Left lung (tissue), 4 donors: ENCODE measurements at regions not wholly inside any gene's neighbourhood (a gene's known extent, or its start where the extent isn't known, plus 50 kb on each side); places are given as distances from the start of the nearest gene placed in this dataset.

Experiments used
- ATAC-seq: fragments of 200-7000 bp; cut with Tn5 transposase; one replicate; pipeline ENCODE4 v1.9.1; 2020; ENCODE audit warnings: moderate library complexity
- DNase-seq, 4 donors: peaks; one replicate each; pipeline ENCODE4 v3.0.0-alpha.2; 2013 to 2020
- H3K27ac ChIP-seq, 2 donors: fragments of 200-600 bp; sonication (generic) in 1 of 2; one replicate each; pipeline versions ENCODE4 v1.5.0 to v1.8.0; 2020 to 2021
- H3K27me3 ChIP-seq, 2 donors: fragments of 200-600 bp; sonication (generic) in 1 of 2; one replicate each; pipeline versions ENCODE4 v1.5.0 to v1.8.0; 2020 to 2021
- H3K36me3 ChIP-seq, 2 donors: fragments of 200-600 bp; sonication (generic) in 1 of 2; one replicate each; pipeline versions ENCODE4 v1.5.0 to v1.8.0; 2020 to 2021
- H3K4me1 ChIP-seq, 2 donors: fragments of 200-600 bp; one replicate each; pipeline ENCODE4 v1.8.0; 2021
- H3K4me3 ChIP-seq, 2 donors: fragments of 200-600 bp; sonication (generic) in 1 of 2; one replicate each; pipeline versions ENCODE4 v1.5.0 to v1.8.0; 2020 to 2021; ENCODE audit warnings: mild to moderate bottlenecking in 1 of 2
- H3K9me3 ChIP-seq, 2 donors: fragments of 200-600 bp; sonication (generic) in 1 of 2; one replicate each; pipeline versions ENCODE4 v1.5.0 to v1.8.0; 2020 to 2021
- CTCF ChIP-seq, 2 donors: fragments of 200-600 bp; sonication (generic) in 1 of 2; IDR thresholded peaks; one replicate each; pipeline versions ENCODE4 v1.5.0 to v1.8.0; 2021; ENCODE audit warnings: antibody characterized with exemption in 2 of 2
- intact Hi-C, 2 donors: fragments of 100-400 bp; cut with DNase I; formaldehyde crosslinking; loops; one replicate each; pipeline versions ENCODE4 v1.11.2 to v1.14.2; 2022
- donor health status: DM: no; HTN: yes; CAD: no.
- donor health status: DM: no; HTN: no; CAD: no.

GRCh38 chr3:72281551-72281950 is 496.6 kb upstream of the PROK2 start:
- Histone ChIP-seq H3K9me3 (peaks cover 0 to 9% of the 10 kb centered on the region in 2 donors), H3K36me3 (no peaks in the 10 kb centered on the region), H3K4me1 (no peaks in the 10 kb centered on the region), H3K4me3 (no peak overlapping the region), H3K27ac (no peak overlapping the region), H3K27me3 (no peaks in the 10 kb centered on the region)
- TF ChIP-seq CTCF (IDR thresholded peaks at IDR 0.05), result no peak
- DNase-seq, result no peak
- intact Hi-C loops, result no loop called here
- ATAC-seq, result no peak

GRCh38 chr3:72280876-72281275 is 495.9 kb upstream of the PROK2 start:
- DNase-seq (no peak), ATAC-seq (no peak)
- Histone ChIP-seq H3K27me3 (no peaks in the 10 kb centered on the region), H3K36me3 (no peaks in the 10 kb centered on the region), H3K4me3 (no peak overlapping the region), H3K27ac (no peak overlapping the region), H3K4me1 (no peaks in the 10 kb centered on the region), H3K9me3 (peaks cover 0 to 9% of the 10 kb centered on the region in 2 donors)
- intact Hi-C loops, result no loop called here
- TF ChIP-seq CTCF (IDR thresholded peaks at IDR 0.05), result no peak

GRCh38 chr3:72279631-72280041 is 494.7 kb upstream of the PROK2 start:
- H3K27ac ChIP-seq, result no peak overlapping the region
- no peaks in the 10 kb centered on the region for H3K27me3 ChIP-seq
- DNase-seq (no peak), ATAC-seq (no peak)
- no peaks in the 10 kb centered on the region for H3K36me3 ChIP-seq
- intact Hi-C loops, result no loop called here
- peaks cover 4 to 7% of the 10 kb centered on the region in 2 donors for H3K4me1 ChIP-seq
- H3K4me3 ChIP-seq, result no peak overlapping the region
- no peak for TF ChIP-seq CTCF (IDR thresholded peaks at IDR 0.05)
- peaks cover 0 to 9% of the 10 kb centered on the region in 2 donors for H3K9me3 ChIP-seq

GRCh38 chr3:72279068-72279604 is 494.2 kb upstream of the PROK2 start:
- TF ChIP-seq CTCF (IDR thresholded peaks at IDR 0.05), result no peak
- H3K4me3 ChIP-seq, result no peak overlapping the region
- H3K9me3 ChIP-seq, result peaks cover 0 to 9% of the 10 kb centered on the region in 2 donors
- no peak overlapping the region for H3K27ac ChIP-seq
- no peak for ATAC-seq
- H3K27me3 ChIP-seq, result no peaks in the 10 kb centered on the region
- peaks cover 9 to 12% of the 10 kb centered on the region in 2 donors for H3K4me1 ChIP-seq
- H3K36me3 ChIP-seq, result no peaks in the 10 kb centered on the region
- no peak for DNase-seq
- intact Hi-C loops, result no loop called here

GRCh38 chr3:72278349-72279067 is 493.6 kb upstream of the PROK2 start:
- DNase-seq, result no peak
- Histone ChIP-seq H3K27ac (no peak overlapping the region), H3K4me1 (peaks cover 15 to 18% of the 10 kb centered on the region in 2 donors), H3K36me3 (no peaks in the 10 kb centered on the region), H3K9me3 (peaks cover 0 to 9% of the 10 kb centered on the region in 2 donors), H3K4me3 (no peak overlapping the region), H3K27me3 (no peaks in the 10 kb centered on the region)
- intact Hi-C loops, result no loop called here
- no peak for TF ChIP-seq CTCF (IDR thresholded peaks at IDR 0.05)
- ATAC-seq, result no peak
